Fibroblast of lung (primary cell): ENCODE measurements at regions not wholly inside any gene's neighbourhood (a gene's known extent, or its start where the extent isn't known, plus 50 kb on each side); places are given as distances from the start of the nearest gene placed in this dataset.
"Not testable (repeated sequence)": the region's sequence is repeated elsewhere in the genome, so short reads cannot be mapped to it uniquely, and the experiment has no call there.

ENCODE experiments used
- DNase-seq, 2 donors: peaks; one replicate each; pipeline versions ENCODE4 v3.0.0 to v3.0.0-alpha.2; 2010; ENCODE audit warnings: low read depth in 2 of 2
- H2AFZ ChIP-seq: 2 replicates; pipeline ENCODE4 v1.5.1; 2012; ENCODE audit warnings: low read length, control low read depth, inconsistent platforms
- H3K27ac ChIP-seq: 2 replicates; pipeline ENCODE4 v1.5.1; 2011; ENCODE audit warnings: low read length, control low read depth; ENCODE audit not compliant: insufficient read depth
- H3K27me3 ChIP-seq: 2 replicates; pipeline ENCODE4 v1.5.1; 2011; ENCODE audit warnings: mild to moderate bottlenecking, low read length; ENCODE audit not compliant: control insufficient read depth, insufficient read depth
- H3K36me3 ChIP-seq: 2 replicates; pipeline ENCODE4 v1.5.1; 2011; ENCODE audit warnings: low read length; ENCODE audit not compliant: control insufficient read depth, insufficient read depth
- H3K4me1 ChIP-seq: 2 replicates; pipeline ENCODE4 v1.5.1; 2011; ENCODE audit warnings: low read length; ENCODE audit not compliant: control insufficient read depth, insufficient read depth; ENCODE audit errors: extremely low read depth
- H3K4me2 ChIP-seq: 2 replicates; pipeline ENCODE4 v1.5.1; 2011; ENCODE audit warnings: low read length, control low read depth; ENCODE audit not compliant: insufficient read depth; ENCODE audit errors: extremely low read depth
- H3K4me3 ChIP-seq, 4 experiments: fragments of 200-600 bp in 1 of 4; sonication (generic) in 1 of 4; replicated peaks in 1 of 4; 2 replicates each; pipeline ENCODE4 v1.5.1; 2011 to 2016; ENCODE audit warnings: low read length in 4 of 4, low read depth in 3 of 4, mild to moderate bottlenecking in 3 of 4, control low read depth in 2 of 4, inconsistent platforms in 1 of 4, mixed read lengths in 1 of 4; ENCODE audit not compliant: insufficient read depth in 1 of 4; ENCODE audit errors: control extremely low read depth in 1 of 4
- H3K79me2 ChIP-seq: 2 replicates; pipeline ENCODE4 v1.5.1; 2012; ENCODE audit warnings: mild to moderate bottlenecking, low read length, inconsistent platforms; ENCODE audit not compliant: control insufficient read depth, insufficient read depth
- H3K9ac ChIP-seq: 2 replicates; pipeline ENCODE4 v1.5.1; 2011; ENCODE audit warnings: mild to moderate bottlenecking, low read length, control low read depth; ENCODE audit not compliant: insufficient read depth
- H3K9me3 ChIP-seq: 2 replicates; pipeline ENCODE4 v1.5.1; 2012; ENCODE audit warnings: low read depth, low read length; ENCODE audit not compliant: control insufficient read depth, insufficient read depth
- H4K20me1 ChIP-seq: 2 replicates; pipeline ENCODE4 v1.5.1; 2011; ENCODE audit warnings: low read length; ENCODE audit not compliant: control insufficient read depth, insufficient read depth; ENCODE audit errors: extremely low read depth
- CTCF ChIP-seq, 2 donors: IDR thresholded peaks in 1 of 2; conservative IDR thresholded peaks in 1 of 2; 1 replicate in 1 of 2; 2 replicates in 1 of 2; pipeline ENCODE4 v1.5.1; 2011 to 2012; ENCODE audit warnings: low read length in 2 of 2, control low read depth in 1 of 2, inconsistent platforms in 1 of 2, low read depth in 1 of 2, mild to moderate bottlenecking in 1 of 2
- EZH2 ChIP-seq: IDR thresholded peaks from 2 replicates; pipeline ENCODE4 v1.5.1; 2012; ENCODE audit warnings: low read length, control low read depth, mild to moderate bottlenecking; ENCODE audit errors: missing control alignments

DNA sequence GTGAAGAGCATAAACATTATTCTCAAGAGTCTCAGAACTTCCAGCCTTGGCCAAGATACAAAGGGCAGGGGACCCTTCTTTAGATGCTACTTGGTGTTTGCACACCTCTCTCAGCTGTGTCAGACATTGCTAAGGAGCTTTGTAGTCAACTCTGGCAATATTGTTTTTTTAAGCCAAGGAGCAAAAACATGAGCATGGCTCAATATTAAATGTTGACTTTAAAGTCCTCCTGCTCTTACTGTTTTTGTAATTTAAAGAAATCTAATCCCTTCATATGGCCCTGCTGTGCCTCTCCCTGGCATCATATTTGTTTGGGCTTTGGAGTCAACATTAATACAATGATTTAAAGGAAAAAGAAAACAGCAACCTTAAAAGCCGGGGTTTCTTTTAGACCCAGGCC is 67.9 kb upstream of the TMEM170B start:
- Histone ChIP-seq H3K27me3 (no peaks in the 10 kb centered on the region), H4K20me1 (no peaks in the 10 kb centered on the region), H3K9me3 (no peaks in the 10 kb centered on the region), H3K4me1 (no peaks in the 10 kb centered on the region), H3K27ac (no peak overlapping the region), H3K9ac (no peak overlapping the region), H3K4me3 (no peak overlapping the region), H3K79me2 (no peaks in the 10 kb centered on the region), H3K36me3 (no peaks in the 10 kb centered on the region), H3K4me2 (no peak overlapping the region), H2AFZ (no peak overlapping the region)
- no peak for TF ChIP-seq EZH2
- TF ChIP-seq CTCF (conservative IDR thresholded peaks at IDR 0.05 in 1 of 2, IDR thresholded peaks at IDR 0.05 in 1 of 2; ENCODE audit: low read depth in 1 of 2, low read length in 2 of 2), result no peak
- no peak for DNase-seq

- not testable (repeated sequence) for H3K36me3 ChIP-seq, H2AFZ ChIP-seq, H3K79me2 ChIP-seq, H4K20me1 ChIP-seq, H3K9ac ChIP-seq, H3K27me3 ChIP-seq, H3K4me1 ChIP-seq, DNase-seq, H3K9me3 ChIP-seq, H3K27ac ChIP-seq, H3K4me3 ChIP-seq, H3K4me2 ChIP-seq
Observed at GRCh38 chr6:11468271-11468670, 69.3 kb upstream of the TMEM170B start.

DNA sequence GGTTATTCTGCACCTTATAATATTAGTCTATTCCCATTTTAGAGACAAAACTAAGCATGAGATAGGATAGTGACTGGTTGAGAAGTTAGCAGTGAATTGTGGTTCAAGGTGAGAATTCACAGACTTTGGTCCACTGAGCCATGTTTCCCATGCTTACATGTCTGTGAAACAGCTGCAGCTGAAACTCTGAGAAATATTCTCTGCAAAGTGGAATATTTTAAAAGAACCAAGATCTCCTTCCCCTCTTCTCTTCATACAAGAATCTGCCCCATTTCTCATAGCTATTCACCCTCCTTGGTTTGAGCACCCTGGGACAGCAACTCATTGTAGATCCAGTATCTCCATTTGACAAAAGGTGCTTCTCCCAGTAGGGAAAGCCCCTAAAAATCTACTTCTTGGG is 70.2 kb upstream of the TMEM170B start:
- no peak overlapping the region for H3K27ac ChIP-seq
- H2AFZ ChIP-seq, result no peak overlapping the region
- no peak overlapping the region for H3K4me3 ChIP-seq
- no peaks in the 10 kb centered on the region for H3K79me2 ChIP-seq
- TF ChIP-seq CTCF (conservative IDR thresholded peaks at IDR 0.05 in 1 of 2, IDR thresholded peaks at IDR 0.05 in 1 of 2; ENCODE audit: low read depth in 1 of 2, low read length in 2 of 2) (no peak), EZH2 (no peak)
- DNase-seq, result no peak
- no peaks in the 10 kb centered on the region for H3K9me3 ChIP-seq
- H3K27me3 ChIP-seq, result no peaks in the 10 kb centered on the region
- no peaks in the 10 kb centered on the region for H3K4me1 ChIP-seq
- no peak overlapping the region for H3K9ac ChIP-seq
- H3K36me3 ChIP-seq, result no peaks in the 10 kb centered on the region
- H4K20me1 ChIP-seq, result no peaks in the 10 kb centered on the region
- no peak overlapping the region for H3K4me2 ChIP-seq

DNA sequence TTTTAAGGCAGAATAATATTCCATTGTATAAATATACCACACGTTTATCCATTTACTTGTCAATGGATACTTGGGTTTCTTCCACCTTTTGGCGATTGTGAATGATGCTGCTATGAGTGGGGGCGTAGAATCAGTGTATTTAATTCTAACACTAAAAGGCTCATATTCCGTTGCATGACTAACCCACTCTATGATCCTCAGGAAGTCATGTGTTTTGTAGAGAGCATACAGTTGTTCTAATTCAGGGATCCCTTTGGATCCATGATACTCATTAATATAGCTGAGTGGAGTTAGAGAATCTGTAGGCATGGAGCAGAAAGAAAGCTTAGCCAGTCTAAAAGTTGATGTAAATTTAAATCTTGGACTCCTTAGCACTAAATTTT is 74.2 kb upstream of the TMEM170B start:
- no peak for TF ChIP-seq CTCF (conservative IDR thresholded peaks at IDR 0.05 in 1 of 2, IDR thresholded peaks at IDR 0.05 in 1 of 2; ENCODE audit: low read depth in 1 of 2, low read length in 2 of 2)
- TF ChIP-seq EZH2, result no peak
- H3K4me2 ChIP-seq, result no peak overlapping the region
- no peak for DNase-seq
- H3K4me1 ChIP-seq, result no peaks in the 10 kb centered on the region
- no peak overlapping the region for H3K27ac ChIP-seq
- H3K4me3 ChIP-seq, result no peak overlapping the region
- H3K9ac ChIP-seq, result no peak overlapping the region
- no peaks in the 10 kb centered on the region for H3K27me3 ChIP-seq
- H3K36me3 ChIP-seq, result no peaks in the 10 kb centered on the region
- no peaks in the 10 kb centered on the region for H4K20me1 ChIP-seq
- no peaks in the 10 kb centered on the region for H3K79me2 ChIP-seq
- no peaks in the 10 kb centered on the region for H3K9me3 ChIP-seq
- H2AFZ ChIP-seq, result no peak overlapping the region
